ENCODE measurements at regions not wholly inside any gene's neighbourhood (a gene's known extent, or its start where the extent isn't known, plus 50 kb on each side); places are given as distances from the start of the nearest gene placed in this dataset.
A peak's percentile ranks its signal among the peaks of the same experiment; 100 is the strongest.

- Histone ChIP-seq H3K36me3 (ENCODE audit: control insufficient read depth in 2 of 4, insufficient read depth in 4 of 4, low read length in 3 of 4) (no peaks in the 10 kb centered on the region), H3K9me3 (ENCODE audit: insufficient read depth in 2 of 2, low read depth in 1 of 2, low read length in 1 of 2) (no peaks in the 10 kb centered on the region), H3K23me2 (ENCODE audit: low read depth, low read length) (no peaks in the 10 kb centered on the region), H2BK120ac (replicated peaks; ENCODE audit: low read depth, low read length) (no peak overlapping the region), H3K9ac (replicated peaks in 1 of 4; ENCODE audit: extremely low read depth in 1 of 4, low read depth in 3 of 4, low read length in 3 of 4) (no peak overlapping the region), H3K4me3 (ENCODE audit: extremely low read depth in 1 of 4, insufficient read depth in 2 of 4, low read depth in 3 of 4, low read length in 4 of 4) (no peak overlapping the region), H3K4me1 (replicated peaks in 1 of 4; ENCODE audit: control insufficient read depth in 3 of 4, insufficient read depth in 4 of 4, low read length in 3 of 4) (no peaks in the 10 kb centered on the region), H4K5ac (ENCODE audit: insufficient read length, low read depth, low read length) (no peak overlapping the region), H3K79me1 (ENCODE audit: low read depth, low read length) (no peaks in the 10 kb centered on the region), H3K27me3 (replicated peaks in 1 of 4; ENCODE audit: control insufficient read depth in 3 of 4, extremely low read depth in 1 of 4, insufficient read depth in 3 of 4, low read length in 3 of 4) (no peaks in the 10 kb centered on the region), H3K4me2 (ENCODE audit: insufficient read depth in 1 of 2, low read depth in 2 of 2, low read length in 2 of 2) (no peak overlapping the region), H2BK12ac (ENCODE audit: low read depth, low read length) (peak overlapping the region; percentile 41; the same call in 1 of the 2 replicates), H3K79me2 (ENCODE audit: control insufficient read depth in 1 of 2, insufficient read depth in 2 of 2, low read length in 2 of 2) (no peaks in the 10 kb centered on the region), H3K18ac (ENCODE audit: extremely low read depth, low read length) (no peak overlapping the region), H3K56ac (replicated peaks; ENCODE audit: insufficient read length, low read depth, low read length) (no peak overlapping the region), H4K8ac (ENCODE audit: extremely low read depth, insufficient read depth, low read length) (no peak overlapping the region), H4K20me1 (replicated peaks in 1 of 2; ENCODE audit: control insufficient read depth in 1 of 2, insufficient read depth in 2 of 2, low read length in 2 of 2) (no peaks in the 10 kb centered on the region), H2AK5ac (ENCODE audit: low read depth, low read length) (no peak overlapping the region), H3K27ac (ENCODE audit: low read depth, low read length) (no peak overlapping the region), H3K4ac (replicated peaks; ENCODE audit: insufficient read length, low read depth, low read length) (no peak overlapping the region), H4K91ac (replicated peaks; ENCODE audit: insufficient read length, low read length) (no peak overlapping the region), H2BK5ac (ENCODE audit: low read depth, low read length) (no peak overlapping the region), H2AFZ (ENCODE audit: low read length) (no peak overlapping the region), H3K14ac (ENCODE audit: insufficient read length) (no peak overlapping the region), H2BK15ac (ENCODE audit: low read length) (no peak overlapping the region), H3K23ac (ENCODE audit: insufficient read length) (no peak overlapping the region), H2BK20ac (ENCODE audit: low read length) (no peak overlapping the region)
- DNase-seq (ENCODE audit: low read depth in 1 of 2, low spot score in 2 of 2) (no peak), FAIRE-seq (no peak)
- TF ChIP-seq ASH2L (IDR thresholded peaks at IDR 0.05; ENCODE audit: low read length): no peak
- peak; percentile 63 to 70 for TF ChIP-seq RAD21 (IDR thresholded peaks at IDR 0.05 in 1 of 2, conservative IDR thresholded peaks at IDR 0.05 in 1 of 2; ENCODE audit: low read depth in 2 of 2, low read length in 2 of 2)
- TF ChIP-seq, protein P1, sequence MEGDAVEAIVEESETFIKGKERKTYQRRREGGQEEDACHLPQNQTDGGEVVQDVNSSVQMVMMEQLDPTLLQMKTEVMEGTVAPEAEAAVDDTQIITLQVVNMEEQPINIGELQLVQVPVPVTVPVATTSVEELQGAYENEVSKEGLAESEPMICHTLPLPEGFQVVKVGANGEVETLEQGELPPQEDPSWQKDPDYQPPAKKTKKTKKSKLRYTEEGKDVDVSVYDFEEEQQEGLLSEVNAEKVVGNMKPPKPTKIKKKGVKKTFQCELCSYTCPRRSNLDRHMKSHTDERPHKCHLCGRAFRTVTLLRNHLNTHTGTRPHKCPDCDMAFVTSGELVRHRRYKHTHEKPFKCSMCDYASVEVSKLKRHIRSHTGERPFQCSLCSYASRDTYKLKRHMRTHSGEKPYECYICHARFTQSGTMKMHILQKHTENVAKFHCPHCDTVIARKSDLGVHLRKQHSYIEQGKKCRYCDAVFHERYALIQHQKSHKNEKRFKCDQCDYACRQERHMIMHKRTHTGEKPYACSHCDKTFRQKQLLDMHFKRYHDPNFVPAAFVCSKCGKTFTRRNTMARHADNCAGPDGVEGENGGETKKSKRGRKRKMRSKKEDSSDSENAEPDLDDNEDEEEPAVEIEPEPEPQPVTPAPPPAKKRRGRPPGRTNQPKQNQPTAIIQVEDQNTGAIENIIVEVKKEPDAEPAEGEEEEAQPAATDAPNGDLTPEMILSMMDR (IDR thresholded peaks at IDR 0.05; ENCODE audit: control extremely low read depth in 1 of 3, insufficient read depth in 1 of 3, low read depth in 1 of 3, low read length in 3 of 3): peak; percentile 48 to 91 (median 64)
- POLR2A ChIA-PET (ENCODE audit: partially characterized antibody): no interaction called here
- 85% methylated on average over 3 of the region's 3 CpGs; no CpG with 5 or more reads in 1 of the 2 experiments for WGBS, 2 experiments (ENCODE audit: extremely low coverage in 1 of 2, insufficient coverage in 1 of 2, insufficient read length in 1 of 2, insufficient replicate concordance in 2 of 2, low coverage in 1 of 2, low lambda C conversion rate in 2 of 2, missing lambda C conversion rate in 1 of 2)
- CTCF ChIA-PET (ENCODE audit: partially characterized antibody): interaction anchor here (0.6 to 2.7 kb wide), 19 partner anchors 9 to 1804 kb away, joined by 3 to 14 read pairs (median 3); no protein-coding TSS in a partner anchor
These were observed 51.0 kb upstream of the PRSS23 start for GRCh38 chr11:86749376-86749775.
